Suppressor macrophage treated with lipopolysaccharide for 4 hours (primary cell): ENCODE measurements at regions not wholly inside any gene's neighbourhood (a gene's known extent, or its start where the extent isn't known, plus 50 kb on each side); places are given as distances from the start of the nearest gene placed in this dataset.

ENCODE experiments used
- DNase-seq: peaks from one replicate; pipeline ENCODE4 v3.0.0-alpha.2; 2020

GRCh38 chr1:99170516-99170915 is 93.8 kb upstream of the PLPPR4 start:
- DNase-seq: no peak

DNA sequence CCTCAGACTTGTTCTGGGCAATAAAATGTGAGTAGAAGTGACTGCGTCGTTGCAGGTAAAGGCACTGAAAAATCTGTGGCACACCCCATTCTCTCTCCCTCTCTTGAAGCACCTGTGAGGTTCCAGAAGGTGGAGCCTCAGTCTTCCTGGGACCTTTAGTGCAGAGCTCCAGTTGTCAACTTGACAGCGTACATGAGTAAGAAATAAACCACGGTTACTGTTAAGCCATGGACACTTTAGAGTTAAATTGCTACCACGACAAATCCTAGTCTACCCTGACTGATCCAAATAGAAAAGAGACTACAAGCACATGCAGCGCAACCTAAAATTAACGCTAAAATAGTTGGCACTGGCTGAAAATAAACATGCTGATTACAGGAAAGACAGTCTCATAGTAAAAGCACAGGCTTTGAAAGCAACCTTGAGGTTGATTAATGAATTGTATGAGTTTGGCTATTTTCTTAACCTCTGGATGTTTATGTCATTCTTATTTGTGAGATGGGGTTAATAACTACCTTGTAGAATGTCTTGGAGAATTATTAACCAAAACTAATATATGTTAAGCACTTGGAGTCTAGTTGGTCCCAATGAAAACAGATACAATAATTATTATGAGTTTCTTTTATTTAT is 93.0 kb upstream of the PLPPR4 start:
- no peak for DNase-seq

DNA sequence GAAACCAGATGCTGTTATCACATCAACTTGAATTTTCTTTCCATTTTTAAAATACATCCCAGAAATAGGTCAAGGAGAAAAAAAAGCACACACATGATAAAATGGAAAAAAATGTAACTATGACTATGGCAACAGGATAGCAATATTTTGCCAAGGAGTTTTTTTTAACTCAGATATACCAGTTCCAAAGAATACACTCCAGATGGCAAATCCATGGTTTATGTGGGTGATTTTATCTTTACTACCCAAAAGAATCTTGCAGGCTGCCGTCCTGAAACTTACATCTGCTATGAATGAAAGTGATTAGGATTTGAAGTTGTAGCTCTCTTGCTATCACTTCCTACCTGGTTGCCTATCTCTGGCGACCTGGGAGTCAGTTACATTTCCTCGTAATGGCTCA is 91.0 kb upstream of the PLPPR4 start:
- no peak for DNase-seq

GRCh38 chr1:99173900-99174299 is 90.4 kb upstream of the PLPPR4 start:
- no peak for DNase-seq

DNA sequence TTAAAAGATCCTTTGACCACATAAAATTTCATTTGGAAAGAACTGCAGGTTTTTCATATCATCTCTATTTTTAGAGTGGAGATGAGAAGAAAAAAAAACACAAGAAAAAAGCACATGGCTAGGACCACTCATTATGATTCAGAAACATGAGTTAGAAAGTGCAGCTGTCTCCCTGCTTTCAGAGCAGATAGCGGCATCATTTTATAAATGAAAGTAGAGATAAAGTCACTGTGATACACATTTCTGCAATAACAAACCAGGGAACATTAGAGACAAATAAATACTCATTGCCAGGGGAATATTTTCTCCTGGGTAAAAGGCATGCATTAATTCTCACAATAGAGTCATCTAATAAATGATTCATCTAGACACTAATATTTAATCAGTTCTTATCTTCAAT is 87.5 kb upstream of the PLPPR4 start:
- no peak for DNase-seq

GRCh38 chr1:99177465-99177864 is 86.8 kb upstream of the PLPPR4 start:
- no peak for DNase-seq

DNA sequence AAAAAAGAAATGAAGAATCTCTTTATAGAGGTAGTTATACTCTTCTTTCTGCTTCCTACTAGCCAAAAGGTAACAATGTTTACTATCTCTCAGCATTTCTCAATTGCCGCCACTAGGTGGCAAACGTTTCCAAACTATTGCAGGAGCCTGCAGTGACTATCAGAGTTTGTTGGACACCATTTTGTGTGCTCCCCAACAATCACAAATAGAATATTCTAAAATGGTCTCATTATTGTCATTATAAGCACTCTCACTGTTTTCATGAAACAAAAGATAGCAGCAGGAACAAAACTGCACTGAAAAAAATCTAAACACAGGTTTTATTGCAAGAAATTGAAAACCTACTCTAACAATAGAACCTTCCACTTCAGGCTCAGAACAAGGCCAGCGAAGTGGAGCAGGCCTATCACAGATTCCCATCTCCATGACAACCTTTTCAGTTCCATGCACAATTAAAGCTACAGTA is 83.9 kb upstream of the PLPPR4 start:
- DNase-seq: peak; percentile 72

GRCh38 chr1:99180915-99181314 is 83.4 kb upstream of the PLPPR4 start:
- DNase-seq: no peak

DNA sequence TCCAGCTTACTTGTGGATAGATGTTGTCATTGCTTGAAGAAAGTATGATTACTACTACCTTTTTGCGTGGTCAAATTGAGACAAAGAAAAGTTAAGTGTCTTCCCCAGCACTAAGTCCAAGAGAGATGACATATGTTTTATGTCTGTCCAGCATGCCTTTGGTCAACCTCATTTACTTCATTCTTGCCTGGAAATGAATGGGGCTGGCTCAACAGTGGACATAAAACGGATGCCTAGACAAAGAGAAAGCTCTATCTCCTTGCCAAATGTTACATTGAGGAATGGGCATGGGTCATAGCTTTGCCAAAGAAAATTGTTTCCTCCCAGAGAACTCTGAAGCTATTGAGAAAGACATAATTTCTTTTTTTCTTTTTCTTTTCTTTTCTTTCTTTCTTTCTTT is 82.4 kb upstream of the PLPPR4 start:
- no peak for DNase-seq

- no peak for DNase-seq
Observed at GRCh38 chr1:99185196-99185595, 79.1 kb upstream of the PLPPR4 start.

- DNase-seq: no peak
Observed at GRCh38 chr1:99193431-99193830, 70.9 kb upstream of the PLPPR4 start.

DNA sequence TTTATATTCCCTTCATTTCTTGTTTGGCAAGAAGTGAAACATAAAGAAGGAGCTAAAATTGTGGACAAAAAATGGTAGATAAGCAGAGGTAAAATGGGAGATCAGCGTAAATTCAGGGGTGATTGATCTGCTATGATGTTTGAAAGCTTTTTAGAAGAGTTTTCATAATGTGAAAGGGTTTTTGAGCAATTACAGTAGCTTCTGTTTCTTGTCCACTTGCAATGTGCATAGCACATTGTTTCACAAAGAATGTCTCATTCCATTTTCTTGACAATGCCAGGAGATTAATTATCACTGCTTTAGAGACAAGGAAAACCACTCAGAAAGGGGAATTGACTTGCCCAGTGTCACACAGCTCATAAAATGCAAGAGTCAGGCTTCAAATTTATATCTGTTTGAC is 65.9 kb upstream of the PLPPR4 start:
- no peak for DNase-seq

DNA sequence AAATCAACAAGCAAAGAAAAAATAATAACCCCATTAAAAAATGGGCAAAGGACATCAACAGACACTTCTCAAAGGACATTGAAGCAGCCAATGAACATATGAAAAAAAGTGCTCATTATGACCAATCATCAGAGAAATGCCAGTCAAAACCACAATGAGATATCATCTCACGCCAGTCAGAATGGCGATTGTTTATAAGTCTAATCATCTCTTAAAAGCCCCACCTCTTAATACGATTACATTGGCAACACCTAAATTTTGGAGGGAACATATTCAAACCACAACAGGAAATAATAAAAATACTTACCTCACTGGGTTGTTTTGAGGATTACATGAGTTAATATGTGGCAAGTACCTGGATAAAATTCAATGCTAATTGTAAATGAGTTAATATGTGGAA is 57.1 kb upstream of the PLPPR4 start:
- no peak for DNase-seq
